ENCODE measurements at regions not wholly inside any gene's neighbourhood (a gene's known extent, or its start where the extent isn't known, plus 50 kb on each side); places are given as distances from the start of the nearest gene placed in this dataset.

DNA sequence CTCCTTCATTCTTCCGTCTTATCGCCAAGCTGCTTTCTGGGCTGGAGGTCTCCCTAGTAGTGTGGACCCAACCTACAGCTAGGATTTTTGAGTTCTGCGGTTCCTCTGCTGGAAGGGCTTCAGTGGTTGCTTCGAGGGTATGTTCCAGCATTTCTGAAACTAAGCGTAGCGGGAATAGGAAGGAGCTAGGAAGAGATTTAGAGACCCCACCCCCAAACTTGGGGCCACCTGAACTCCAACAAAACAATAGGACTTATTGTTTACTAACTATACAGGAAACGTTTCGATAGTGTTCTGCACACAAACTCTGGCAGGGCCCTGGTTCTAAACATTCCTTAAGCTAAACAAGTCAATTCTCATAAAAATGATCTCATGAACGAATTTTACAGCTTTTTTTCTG, 346.7 kb downstream of the PLK2 start:
- DNase-seq (ENCODE audit: low read depth) = no peak

DNA sequence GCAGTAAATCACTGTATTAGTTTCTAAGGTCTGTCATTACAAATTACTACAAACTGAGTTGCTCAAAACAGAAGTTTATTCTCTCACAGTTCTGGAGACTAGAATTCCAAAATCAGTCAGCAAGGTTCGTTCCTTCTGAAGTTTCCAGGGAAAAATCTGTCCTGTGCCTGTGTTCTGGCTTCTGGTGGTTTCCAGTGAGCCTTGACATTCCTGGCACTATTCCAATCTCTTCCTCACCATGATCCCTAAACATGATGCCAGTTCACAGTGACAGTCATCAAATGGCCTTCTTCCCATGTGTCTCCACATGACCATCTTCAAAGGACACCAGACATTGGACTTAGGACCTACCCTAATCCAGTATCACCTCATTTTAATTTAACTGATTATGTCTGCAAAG, 351.4 kb downstream of the PLK2 start:
- no peak for DNase-seq (ENCODE audit: low read depth)

DNA sequence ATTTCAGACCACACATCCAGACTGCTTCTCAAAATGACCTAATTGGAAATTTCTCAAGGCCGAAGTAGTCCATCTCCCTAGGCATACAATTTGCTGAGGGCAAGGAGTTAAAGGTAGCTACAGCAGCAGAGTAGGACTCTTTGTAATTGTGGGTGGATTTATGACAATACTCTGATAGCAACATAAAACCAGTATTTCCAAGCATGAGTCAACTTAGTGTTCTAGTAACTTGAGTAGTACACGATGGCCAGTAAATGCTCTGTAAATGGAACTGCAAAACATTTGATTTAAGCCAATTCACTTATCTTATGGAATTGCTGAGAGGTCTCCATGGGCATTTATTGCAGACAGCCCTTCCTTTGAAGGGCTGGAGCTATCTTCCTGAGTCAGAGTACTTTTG, 352.2 kb downstream of the PLK2 start:
- peak; percentile 14 for DNase-seq (ENCODE audit: low read depth)

DNA sequence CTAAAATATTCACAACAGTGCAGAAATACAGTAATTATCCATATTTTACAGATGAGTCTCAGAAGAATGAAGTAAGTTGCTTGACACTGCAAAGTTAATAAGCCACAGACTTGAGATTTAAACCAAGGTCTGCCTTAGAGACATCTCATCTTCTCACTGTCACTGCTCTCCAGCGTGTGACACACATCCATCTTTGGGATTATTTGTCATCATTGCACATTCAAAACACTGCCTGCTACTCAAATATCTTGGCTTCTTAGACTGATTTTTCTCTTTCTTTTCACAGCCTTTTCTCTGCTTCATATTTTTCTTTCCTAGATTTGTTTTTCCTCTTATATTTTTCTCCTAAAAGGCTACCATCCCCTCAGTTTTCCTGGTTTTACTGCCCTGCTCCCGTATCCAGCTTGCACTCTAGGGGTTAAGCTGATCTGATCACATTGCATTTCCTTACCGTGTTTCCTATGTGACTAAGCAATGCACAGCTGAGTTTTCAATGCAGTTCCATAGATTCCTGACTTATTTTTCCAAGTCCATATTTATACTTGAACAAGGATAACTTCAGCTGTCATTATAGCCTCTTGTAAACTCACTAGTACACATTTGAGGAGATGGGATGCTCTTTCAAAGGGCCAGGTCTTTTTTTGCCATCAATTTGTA, 353.0 kb downstream of the PLK2 start:
- peak; percentile 23 for DNase-seq (ENCODE audit: low read depth)

DNA sequence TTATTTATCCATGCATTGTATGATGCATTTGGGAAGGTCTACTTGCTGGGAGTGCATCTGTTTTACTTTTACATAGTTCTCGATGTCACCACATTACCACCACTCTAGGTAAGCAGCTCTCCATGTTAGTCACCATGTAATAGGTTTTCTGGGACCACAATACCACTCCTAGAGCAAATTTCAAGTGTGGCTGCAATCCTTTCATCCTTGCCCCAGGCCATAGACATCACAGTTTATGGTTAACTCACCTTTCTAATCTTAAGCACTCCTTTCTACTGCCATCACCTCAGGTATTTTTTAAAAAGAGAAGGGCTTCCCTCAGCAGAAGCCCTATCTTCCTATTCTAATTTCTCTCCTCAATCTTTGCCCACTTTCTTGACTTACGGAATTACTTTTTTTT, 354.1 kb downstream of the PLK2 start:
- DNase-seq (ENCODE audit: low read depth) = no peak

- DNase-seq (ENCODE audit: low read depth) = no peak
Observed at GRCh38 chr5:58099257-58099656, 360.6 kb downstream of the PLK2 start.

DNA sequence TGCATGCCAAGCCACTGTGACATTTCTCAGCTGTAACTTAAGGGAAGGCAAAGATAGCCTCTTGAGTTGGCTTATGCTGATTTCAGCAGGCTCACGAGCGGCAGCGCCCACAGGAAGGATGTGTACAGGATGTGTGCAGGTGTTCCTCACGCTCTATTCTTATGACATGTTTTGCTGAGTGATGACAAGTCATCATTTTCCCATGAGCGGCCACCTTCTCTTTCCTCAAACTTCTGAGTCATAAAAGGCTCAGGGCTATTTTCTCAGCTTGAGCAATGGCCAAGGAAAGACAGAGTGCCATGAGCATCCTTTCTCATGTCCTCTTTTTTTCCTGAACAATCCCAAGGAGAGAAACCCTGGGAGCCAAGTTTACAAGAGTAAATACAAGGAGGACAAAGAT, 365.9 kb downstream of the PLK2 start:
- DNase-seq (ENCODE audit: low read depth) = peak; percentile 94

DNA sequence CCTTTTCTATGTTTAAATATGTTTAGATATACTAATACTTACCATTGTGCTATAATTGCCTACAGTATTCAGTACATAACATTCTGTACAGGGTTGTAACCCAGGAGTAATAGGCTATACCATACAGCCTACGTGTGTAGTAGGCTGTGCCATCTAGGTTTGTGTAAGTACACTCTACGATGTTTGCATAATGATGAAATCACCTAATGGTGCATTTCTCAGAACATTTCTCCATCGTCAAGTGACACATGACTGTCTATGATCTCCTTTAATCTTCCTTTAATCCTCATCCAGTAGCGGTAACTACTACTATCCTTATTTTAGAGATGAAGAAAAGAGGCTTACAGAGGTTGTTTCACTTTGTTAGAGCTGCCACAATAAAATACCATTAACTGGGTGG, 369.2 kb downstream of the PLK2 start:
- no peak for DNase-seq (ENCODE audit: low read depth)

GRCh38 chr5:58088941-58089340, 370.9 kb downstream of the PLK2 start:
- DNase-seq (ENCODE audit: low read depth) = no peak

DNA sequence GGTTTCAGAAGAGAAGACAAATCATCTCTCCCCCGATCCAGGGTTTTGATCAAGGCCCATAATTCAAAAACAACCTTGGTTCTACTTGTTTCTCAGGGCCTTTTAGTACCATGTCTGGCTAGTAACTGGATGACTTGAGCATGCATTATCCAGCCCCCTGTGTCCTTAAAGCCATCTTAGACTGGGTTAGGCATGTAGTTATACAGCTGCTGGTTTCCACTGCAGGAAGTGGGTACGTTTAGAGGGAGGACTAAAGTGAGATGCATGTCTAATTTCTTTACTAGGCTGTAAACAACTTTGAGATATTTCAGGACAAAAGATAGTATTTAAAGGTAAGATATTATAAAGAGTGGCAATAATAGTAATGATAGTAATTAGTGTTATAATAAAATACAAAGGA, 372.0 kb downstream of the PLK2 start:
- DNase-seq (ENCODE audit: low read depth) = no peak

DNA sequence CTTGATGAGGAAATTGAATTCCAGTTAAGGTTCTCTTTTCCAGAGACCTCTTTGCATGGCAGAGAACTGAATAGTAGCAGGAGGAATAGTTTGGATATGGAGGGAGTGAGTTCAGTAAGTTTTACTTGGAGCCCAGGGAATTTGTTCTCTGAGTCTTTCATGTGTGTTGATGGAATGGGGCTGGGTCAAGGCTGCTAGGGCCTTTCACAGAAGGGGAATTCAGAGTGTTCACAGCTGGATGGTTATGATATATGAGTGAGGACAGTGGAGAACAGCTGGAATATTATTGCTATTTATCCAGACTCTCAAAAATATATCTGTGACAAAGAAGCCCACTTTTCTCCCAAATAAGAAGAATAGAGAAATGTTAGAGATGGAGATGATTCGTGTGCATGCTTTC, 372.8 kb downstream of the PLK2 start:
- no peak for DNase-seq (ENCODE audit: low read depth)

GRCh38 chr5:58085800-58086199, 374.1 kb downstream of the PLK2 start:
- DNase-seq (ENCODE audit: low read depth) = peak; percentile 84

DNA sequence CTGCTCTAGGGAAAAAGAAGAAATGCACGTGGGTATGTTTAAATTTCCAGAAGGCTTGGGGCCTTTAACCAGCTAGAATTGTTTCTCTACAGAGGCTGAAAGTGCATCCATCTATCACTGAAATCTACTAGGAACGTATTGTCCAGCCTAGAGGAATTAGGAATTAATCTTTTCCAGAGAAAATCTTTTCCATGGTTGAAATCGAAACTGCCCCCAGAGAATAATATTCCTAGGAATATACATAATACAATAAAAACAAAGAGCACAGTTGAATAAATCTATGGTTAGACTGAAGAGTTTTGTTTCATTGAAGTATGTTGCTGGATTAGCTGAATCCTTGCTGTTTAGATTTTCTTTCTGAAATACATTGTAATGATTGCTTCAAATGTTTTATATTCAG, 378.5 kb downstream of the PLK2 start:
- DNase-seq (ENCODE audit: low read depth) = no peak

- DNase-seq (ENCODE audit: low read depth) = peak; percentile 77
Observed at GRCh38 chr5:58080573-58080972, 379.3 kb downstream of the PLK2 start.

DNA sequence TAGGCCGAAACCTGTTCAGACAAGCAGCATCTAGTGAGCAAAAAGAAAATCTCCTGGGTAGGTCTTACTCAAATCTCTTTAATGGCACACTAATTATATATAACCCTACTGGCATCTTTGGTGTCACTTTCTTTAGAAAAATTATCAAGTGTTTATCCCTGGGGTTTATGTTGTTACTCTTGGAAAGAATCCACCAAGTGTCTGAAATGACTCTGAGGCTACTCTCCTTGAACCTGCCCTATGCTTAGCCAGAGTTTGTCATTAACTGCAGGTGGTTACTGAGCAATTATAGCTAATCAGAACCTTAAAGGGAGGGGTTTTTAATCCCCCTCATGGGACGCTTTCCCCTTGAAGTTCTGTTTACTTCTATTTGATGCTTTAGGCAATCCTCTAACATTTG, 381.9 kb downstream of the PLK2 start:
- no peak for DNase-seq (ENCODE audit: low read depth)

GRCh38 chr5:58077416-58077815, 382.5 kb downstream of the PLK2 start:
- no peak for DNase-seq (ENCODE audit: low read depth)

DNA sequence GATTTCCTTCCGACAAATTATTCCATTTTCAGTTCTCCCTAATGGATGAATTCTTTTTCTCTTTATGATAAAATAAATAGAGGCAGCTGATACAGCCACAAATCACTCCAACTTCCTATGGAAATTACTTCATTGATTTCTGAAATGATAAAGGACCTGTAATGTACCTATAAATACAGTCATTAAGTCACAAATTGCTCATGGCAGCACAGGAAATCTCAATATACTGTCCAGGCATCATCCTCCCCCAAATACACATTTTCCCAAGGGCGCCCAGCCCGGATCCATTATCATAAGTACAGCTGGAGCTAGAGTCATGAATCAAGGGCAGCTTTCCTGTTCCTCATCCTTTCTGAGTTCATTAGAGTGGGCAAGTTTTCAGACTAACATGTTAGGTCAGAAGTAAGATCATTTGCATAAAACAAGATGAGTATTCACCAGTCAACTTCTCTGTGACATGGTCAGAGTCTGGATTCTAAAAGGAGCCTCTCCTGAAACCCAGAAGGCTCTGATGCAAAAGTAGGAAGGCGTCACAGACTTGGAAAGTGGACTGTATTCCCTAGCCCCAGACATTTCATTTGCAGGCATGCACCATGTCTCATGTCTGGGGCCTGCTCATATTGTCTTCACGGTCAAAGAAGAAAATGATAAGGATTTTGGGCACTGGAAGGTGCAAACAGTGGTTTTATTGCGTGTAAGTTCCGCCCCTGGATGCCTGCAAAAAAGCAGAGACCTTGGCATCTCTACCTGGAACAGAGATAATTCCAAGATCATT, 383.2 kb downstream of the PLK2 start:
- DNase-seq (ENCODE audit: low read depth) = no peak

- DNase-seq (ENCODE audit: low read depth) = no peak
Observed at GRCh38 chr5:58075907-58076306, 384.0 kb downstream of the PLK2 start.

DNA sequence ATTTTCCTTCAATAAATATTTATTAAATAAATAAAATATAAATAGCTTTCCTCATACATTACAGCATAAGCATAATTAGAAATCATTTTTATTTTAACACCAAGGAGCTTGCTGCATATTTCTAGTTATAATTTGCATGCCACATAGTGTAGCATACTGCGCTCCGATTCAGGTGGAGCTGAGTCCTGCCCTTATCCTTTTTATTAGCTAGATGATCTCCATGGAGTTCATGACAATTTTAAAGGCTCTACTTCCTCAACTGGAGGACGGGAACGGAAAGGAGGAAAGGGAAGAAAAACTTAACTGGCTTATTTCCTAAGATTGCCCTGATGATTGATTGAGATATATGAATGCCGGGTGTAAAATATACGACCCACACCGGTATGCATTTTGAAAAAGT, 385.2 kb downstream of the PLK2 start:
- DNase-seq (ENCODE audit: low read depth) = no peak

GRCh38 chr5:58074222-58074621, 385.7 kb downstream of the PLK2 start:
- DNase-seq (ENCODE audit: low read depth) = no peak

- no peak for DNase-seq (ENCODE audit: low read depth)
Observed at GRCh38 chr5:58073243-58073642, 386.6 kb downstream of the PLK2 start.

DNA sequence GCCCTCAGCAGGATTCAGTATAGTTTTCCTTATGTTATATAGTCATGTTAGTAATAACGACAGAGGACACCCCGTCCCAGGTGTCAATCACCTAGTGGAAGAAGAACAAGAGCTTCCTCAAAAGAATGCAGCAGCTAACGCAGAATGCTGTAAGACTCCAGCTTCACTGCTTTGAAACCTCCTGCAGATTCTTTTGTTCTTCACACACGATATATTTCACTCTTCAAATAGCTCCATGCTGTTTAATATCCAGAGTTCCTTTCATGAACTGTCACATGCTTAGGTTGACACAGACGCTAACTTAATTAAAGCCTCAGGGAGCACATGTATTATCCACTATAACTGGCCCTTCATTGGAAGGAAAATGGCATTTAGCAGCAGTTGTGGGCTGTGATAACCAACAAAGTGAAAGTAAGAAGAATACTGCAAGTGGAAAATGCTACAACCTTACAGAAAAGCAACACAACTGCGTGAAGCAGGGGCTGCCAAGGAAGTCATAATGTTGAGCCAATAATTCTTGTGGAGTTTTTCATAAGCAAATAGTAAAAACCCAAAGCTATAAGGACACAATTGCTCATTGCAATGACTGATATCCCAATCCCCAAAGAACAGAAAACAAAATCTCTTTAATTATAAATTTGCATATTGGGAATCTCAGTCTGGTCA, 387.5 kb downstream of the PLK2 start:
- DNase-seq (ENCODE audit: low read depth) = no peak

DNA sequence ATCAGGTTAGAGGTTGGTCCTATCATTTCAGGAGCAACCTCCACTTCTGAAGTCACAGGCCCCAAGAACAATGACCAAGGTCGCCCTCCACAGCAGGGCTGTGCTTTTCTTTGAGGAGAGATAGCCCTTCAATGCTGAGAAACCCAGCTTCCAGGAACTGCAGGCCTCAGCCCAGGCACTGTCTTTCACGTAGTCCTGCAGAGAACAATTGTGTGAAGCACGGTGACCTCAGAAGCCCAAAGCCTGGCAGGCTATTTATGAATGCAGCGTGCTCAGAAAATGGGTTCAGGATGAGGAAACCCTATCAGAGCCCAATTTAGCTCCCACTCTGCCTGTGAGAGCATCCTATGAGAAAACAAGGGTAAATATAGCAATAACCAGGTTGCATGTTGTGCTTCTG, 388.3 kb downstream of the PLK2 start:
- no peak for DNase-seq (ENCODE audit: low read depth)

All from ELR (cell line).